Glomerular visceral epithelial cell (primary cell): ENCODE measurements at regions not wholly inside any gene's neighbourhood (a gene's known extent, or its start where the extent isn't known, plus 50 kb on each side); places are given as distances from the start of the nearest gene placed in this dataset.

Source experiments
- DNase-seq: peaks from one replicate; pipeline ENCODE4 v3.0.0-alpha.2; 2016; ENCODE audit errors: extremely low spot score

GRCh38 chr2:16022548-16023240 lies 82.3 kb downstream of the MYCN start:
- DNase-seq, result no peak

GRCh38 chr2:16021611-16022363 lies 81.4 kb downstream of the MYCN start:
- no peak for DNase-seq

GRCh38 chr2:16020389-16021008 lies 80.1 kb downstream of the MYCN start:
- DNase-seq, result no peak

- DNase-seq, result no peak
Measured at GRCh38 chr2:16019617-16020351, 79.4 kb downstream of the MYCN start.

GRCh38 chr2:16019060-16019480 lies 78.7 kb downstream of the MYCN start:
- no peak for DNase-seq

GRCh38 chr2:16018277-16019059 lies 78.1 kb downstream of the MYCN start:
- DNase-seq, result no peak

- DNase-seq, result no peak
Measured at GRCh38 chr2:16016282-16016681, 75.9 kb downstream of the MYCN start.

- DNase-seq, result no peak
Measured at GRCh38 chr2:16015903-16016265, 75.5 kb downstream of the MYCN start.

- no peak for DNase-seq
Measured at GRCh38 chr2:16015210-16015902, 75.0 kb downstream of the MYCN start.

- no peak for DNase-seq
Measured at GRCh38 chr2:16014802-16015201, 74.5 kb downstream of the MYCN start.

- DNase-seq, result no peak
Measured at GRCh38 chr2:16014041-16014787, 73.9 kb downstream of the MYCN start.

- no peak for DNase-seq
Measured at GRCh38 chr2:16013359-16013911, 73.1 kb downstream of the MYCN start.

GRCh38 chr2:16012626-16013358 lies 72.4 kb downstream of the MYCN start:
- DNase-seq, result no peak

- DNase-seq, result no peak
Measured at GRCh38 chr2:16012029-16012596, 71.8 kb downstream of the MYCN start.

GRCh38 chr2:16011621-16011960 lies 71.2 kb downstream of the MYCN start:
- no peak for DNase-seq

- DNase-seq, result no peak
Measured at GRCh38 chr2:16010951-16011620, 70.7 kb downstream of the MYCN start.

- DNase-seq, result no peak
Measured at GRCh38 chr2:16010011-16010410, 69.7 kb downstream of the MYCN start.

GRCh38 chr2:16009560-16009959 lies 69.2 kb downstream of the MYCN start:
- DNase-seq, result no peak
